Psoas muscle (tissue), 7 donors: ENCODE measurements at regions not wholly inside any gene's neighbourhood (a gene's known extent, or its start where the extent isn't known, plus 50 kb on each side); places are given as distances from the start of the nearest gene placed in this dataset.
"Not testable (repeated sequence)": the region's sequence is repeated elsewhere in the genome, so short reads cannot be mapped to it uniquely, and the experiment has no call there.

ENCODE experiments used
- ATAC-seq, 4 donors: fragments of 200-7000 bp; cut with Tn5 transposase; one replicate each; pipeline ENCODE4 v1.9.1; 2020; ENCODE audit warnings: moderate library complexity in 3 of 4, mild to moderate bottlenecking in 2 of 4
- DNase-seq, 2 donors: peaks; one replicate each; pipeline ENCODE4 v3.0.0-alpha.2; 2020
- H3K27ac ChIP-seq: fragments of 200-600 bp; one replicate; pipeline ENCODE4 v1.8.0; 2022
- H3K27me3 ChIP-seq, 3 donors: fragments of 200-600 bp in 1 of 3; one replicate each; pipeline versions ENCODE4 v1.6.1 to v1.8.0; 2013 to 2022; ENCODE audit warnings: low read length in 2 of 3, mild to moderate bottlenecking in 2 of 3, moderate library complexity in 1 of 3; ENCODE audit not compliant: insufficient read depth in 3 of 3
- H3K36me3 ChIP-seq, 2 donors: fragments of 200-600 bp in 1 of 2; one replicate each; pipeline versions ENCODE4 v1.6.1 to v1.8.0; 2013 to 2022; ENCODE audit warnings: low read depth in 1 of 2, mild to moderate bottlenecking in 1 of 2, moderate library complexity in 1 of 2; ENCODE audit not compliant: insufficient read depth in 1 of 2
- H3K4me1 ChIP-seq: fragments of 200-600 bp; one replicate; pipeline ENCODE4 v1.8.0; 2022
- H3K4me3 ChIP-seq: fragments of 200-600 bp; one replicate; pipeline ENCODE4 v1.8.0; 2022; ENCODE audit warnings: mild to moderate bottlenecking
- H3K9me3 ChIP-seq: fragments of 200-600 bp; one replicate; pipeline ENCODE4 v1.8.0; 2022
- WGBS, 3 donors: extraction: QIAGEN DNeasy Blood & Tissue Kit; methylation state at CpG; one replicate each; pipeline versions ENCODE4 v1.1.6 to v1.1.7; 2013; 5-methylcytosine and 5-hydroxymethylcytosine counted together
- intact Hi-C, 2 donors: fragments of 100-400 bp; cut with DNase I; formaldehyde crosslinking; loops; one replicate each; pipeline versions ENCODE4 v1.11.0 to v1.14.2; 2022
- TF ChIP-seq, protein P1 (sequence below): fragments of 200-600 bp; IDR thresholded peaks from one replicate; pipeline ENCODE4 v1.8.0; 2022; ENCODE audit warnings: antibody characterized with exemption
- donor health status: healthy with polysubstance abuse.
- donor health status: DM: no; HTN: no; CAD: no; lungs with moderate emphysema.
- donor health status: Bipolar disorder and iron deficiency.
- donor health status: healthy.
- donor health status: DM: yes; HTN: yes; CAD: no.
- donor health status: DM: no; HTN: no; CAD: no.
- donor health status: DM: yes; HTN: yes; CAD: no.

DNA sequence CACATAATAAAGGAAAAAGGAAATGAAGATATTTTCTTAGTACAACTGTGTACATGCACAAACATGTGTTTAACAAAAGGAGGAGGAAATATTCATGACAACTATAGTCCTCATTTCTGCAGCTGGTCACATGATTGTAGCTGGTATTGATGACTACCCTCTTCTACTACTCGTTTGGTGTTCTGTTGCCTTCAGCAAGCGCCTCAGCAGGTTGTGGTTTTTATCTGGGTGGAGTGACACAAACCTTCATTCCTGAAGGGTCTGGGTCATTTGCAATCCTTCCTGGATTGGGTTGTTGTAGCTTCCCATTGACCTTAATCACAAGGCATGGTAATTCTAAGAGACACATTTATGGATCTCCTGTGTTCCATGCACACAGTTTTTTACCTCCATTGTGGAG, 1009.9 kb upstream of the USP15 start:
- H3K9me3 ChIP-seq: no peaks in the 10 kb centered on the region
- no peaks in the 10 kb centered on the region for H3K4me1 ChIP-seq
- no peaks in the 10 kb centered on the region for H3K36me3 ChIP-seq
- H3K27ac ChIP-seq: no peak overlapping the region
- H3K4me3 ChIP-seq: no peak overlapping the region
- TF ChIP-seq, protein P1, sequence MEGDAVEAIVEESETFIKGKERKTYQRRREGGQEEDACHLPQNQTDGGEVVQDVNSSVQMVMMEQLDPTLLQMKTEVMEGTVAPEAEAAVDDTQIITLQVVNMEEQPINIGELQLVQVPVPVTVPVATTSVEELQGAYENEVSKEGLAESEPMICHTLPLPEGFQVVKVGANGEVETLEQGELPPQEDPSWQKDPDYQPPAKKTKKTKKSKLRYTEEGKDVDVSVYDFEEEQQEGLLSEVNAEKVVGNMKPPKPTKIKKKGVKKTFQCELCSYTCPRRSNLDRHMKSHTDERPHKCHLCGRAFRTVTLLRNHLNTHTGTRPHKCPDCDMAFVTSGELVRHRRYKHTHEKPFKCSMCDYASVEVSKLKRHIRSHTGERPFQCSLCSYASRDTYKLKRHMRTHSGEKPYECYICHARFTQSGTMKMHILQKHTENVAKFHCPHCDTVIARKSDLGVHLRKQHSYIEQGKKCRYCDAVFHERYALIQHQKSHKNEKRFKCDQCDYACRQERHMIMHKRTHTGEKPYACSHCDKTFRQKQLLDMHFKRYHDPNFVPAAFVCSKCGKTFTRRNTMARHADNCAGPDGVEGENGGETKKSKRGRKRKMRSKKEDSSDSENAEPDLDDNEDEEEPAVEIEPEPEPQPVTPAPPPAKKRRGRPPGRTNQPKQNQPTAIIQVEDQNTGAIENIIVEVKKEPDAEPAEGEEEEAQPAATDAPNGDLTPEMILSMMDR: no peak
- intact Hi-C loops: no loop called here
- no peak for ATAC-seq
- WGBS, 3 donors: 83 to 85% (median 84%) methylated on average over 2 of the region's 2 CpGs
- no peak for DNase-seq
- H3K27me3 ChIP-seq: no peaks in the 10 kb centered on the region

DNA sequence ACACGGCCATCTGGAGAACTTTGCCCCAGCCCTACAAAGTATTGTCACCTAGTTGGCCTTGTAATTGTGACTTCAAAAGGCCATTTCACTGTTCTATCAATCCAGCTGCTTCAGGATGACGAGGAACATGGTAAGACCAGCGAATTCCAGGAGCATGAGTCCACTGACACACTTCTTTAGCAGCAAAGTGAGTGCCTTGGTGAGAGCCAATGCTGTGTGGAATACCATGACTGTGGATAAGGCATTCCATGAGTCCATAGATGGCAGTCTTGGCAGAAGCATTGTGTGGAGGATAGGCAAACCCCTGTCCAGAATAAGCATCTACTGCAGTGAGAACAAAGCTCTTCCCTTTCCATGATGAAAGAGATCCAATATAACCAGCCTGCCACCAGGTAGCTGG, 1009.1 kb upstream of the USP15 start:
- H3K4me1 ChIP-seq: no peaks in the 10 kb centered on the region
- H3K27me3 ChIP-seq: no peaks in the 10 kb centered on the region
- no peaks in the 10 kb centered on the region for H3K9me3 ChIP-seq
- no peak for DNase-seq
- ATAC-seq: no peak
- intact Hi-C loops: no loop called here
- no peak overlapping the region for H3K4me3 ChIP-seq
- H3K27ac ChIP-seq: no peak overlapping the region
- WGBS, 3 donors: 48 to 56% (median 52%) methylated on average over 3 of the region's 3 CpGs
- TF ChIP-seq, protein P1: no peak
- H3K36me3 ChIP-seq: no peaks in the 10 kb centered on the region

DNA sequence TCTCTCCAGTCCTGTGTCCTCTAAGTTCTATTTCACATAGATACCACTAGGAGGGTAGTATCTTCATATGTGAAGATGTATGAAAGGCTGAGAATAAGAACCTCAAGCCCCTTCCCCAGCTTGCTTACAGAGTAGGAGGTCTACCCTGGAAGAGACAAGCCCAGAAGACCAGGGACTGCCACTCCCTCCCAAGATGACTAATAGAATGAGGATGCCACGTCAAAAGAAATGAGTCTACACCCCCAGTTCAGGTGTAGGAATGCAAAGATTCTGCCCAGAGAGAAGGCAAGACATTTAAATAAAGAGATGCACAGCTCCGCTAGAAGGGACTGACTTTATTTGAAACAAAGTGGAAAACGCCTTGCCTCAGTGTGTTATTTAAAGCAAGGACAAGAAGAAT, 1006.0 kb upstream of the USP15 start:
- DNase-seq (no peak), ATAC-seq (no peak)
- Histone ChIP-seq H3K27me3 (no peaks in the 10 kb centered on the region), H3K4me3 (no peak overlapping the region), H3K4me1 (no peaks in the 10 kb centered on the region), H3K36me3 (no peaks in the 10 kb centered on the region), H3K9me3 (no peaks in the 10 kb centered on the region), H3K27ac (no peak overlapping the region)
- intact Hi-C loops: no loop called here
- WGBS, 3 donors: 72 to 79% (median 75%) methylated on average over 3 of the region's 3 CpGs
- TF ChIP-seq, protein P1: no peak

DNA sequence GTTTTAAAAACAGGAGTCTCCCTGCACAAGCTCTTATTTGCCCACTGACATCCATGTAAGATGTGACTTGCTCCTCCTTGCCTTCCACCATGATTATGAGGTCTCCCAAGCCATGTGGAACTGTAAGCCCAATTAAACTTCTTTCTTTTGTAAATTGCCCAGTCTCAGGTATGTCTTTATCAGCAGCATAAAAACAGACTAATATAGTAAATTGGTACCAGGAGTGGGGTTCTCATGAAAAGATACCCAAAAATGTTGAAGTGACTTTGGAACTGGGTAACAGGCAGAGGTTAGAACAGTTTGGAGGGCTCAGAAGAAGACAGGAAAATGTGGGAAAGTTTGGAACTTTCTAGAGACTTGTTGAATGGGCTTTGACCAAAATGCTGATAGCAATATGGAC, 995.9 kb upstream of the USP15 start:
- DNase-seq, H3K4me1 ChIP-seq, H3K9me3 ChIP-seq, H3K36me3 ChIP-seq, ATAC-seq, H3K4me3 ChIP-seq, H3K27ac ChIP-seq, intact Hi-C loops, H3K27me3 ChIP-seq: not testable (repeated sequence)

DNA sequence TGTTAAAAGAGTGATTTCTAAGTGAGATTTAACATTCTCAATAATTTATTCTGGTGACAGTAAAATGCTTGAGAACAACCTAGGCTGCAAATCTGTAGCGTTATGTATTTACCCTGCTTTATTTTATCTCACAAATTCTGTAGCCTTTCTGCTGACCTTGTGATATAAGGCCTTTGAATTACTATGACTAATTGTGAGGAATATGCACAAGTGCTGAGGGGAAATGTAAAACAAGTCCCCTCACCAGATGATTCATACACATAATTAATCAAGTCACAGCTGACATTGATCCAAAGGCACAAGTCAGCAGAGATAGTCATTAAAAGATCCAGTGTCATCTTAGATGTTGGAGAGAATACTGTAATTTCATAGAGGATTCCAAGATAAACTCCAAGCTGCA, 992.7 kb upstream of the USP15 start:
- Histone ChIP-seq H3K27ac (no peak overlapping the region), H3K4me1 (no peaks in the 10 kb centered on the region), H3K4me3 (no peak overlapping the region), H3K9me3 (peaks cover 5% of the 10 kb centered on the region), H3K27me3 (no peaks in the 10 kb centered on the region), H3K36me3 (no peaks in the 10 kb centered on the region)
- TF ChIP-seq, protein P1: no peak
- DNase-seq (no peak), ATAC-seq (no peak)
- 24 to 45% (median 34%) methylated on average over 1 of the region's 1 CpG for WGBS, 3 donors
- intact Hi-C loops: no loop called here
